ENCODE measurements at regions not wholly inside any gene's neighbourhood (a gene's known extent, or its start where the extent isn't known, plus 50 kb on each side); places are given as distances from the start of the nearest gene placed in this dataset.

GRCh38 chr19:30083701-30084156 is 141.7 kb downstream of the URI1 start:
- TF ChIP-seq, protein P1, sequence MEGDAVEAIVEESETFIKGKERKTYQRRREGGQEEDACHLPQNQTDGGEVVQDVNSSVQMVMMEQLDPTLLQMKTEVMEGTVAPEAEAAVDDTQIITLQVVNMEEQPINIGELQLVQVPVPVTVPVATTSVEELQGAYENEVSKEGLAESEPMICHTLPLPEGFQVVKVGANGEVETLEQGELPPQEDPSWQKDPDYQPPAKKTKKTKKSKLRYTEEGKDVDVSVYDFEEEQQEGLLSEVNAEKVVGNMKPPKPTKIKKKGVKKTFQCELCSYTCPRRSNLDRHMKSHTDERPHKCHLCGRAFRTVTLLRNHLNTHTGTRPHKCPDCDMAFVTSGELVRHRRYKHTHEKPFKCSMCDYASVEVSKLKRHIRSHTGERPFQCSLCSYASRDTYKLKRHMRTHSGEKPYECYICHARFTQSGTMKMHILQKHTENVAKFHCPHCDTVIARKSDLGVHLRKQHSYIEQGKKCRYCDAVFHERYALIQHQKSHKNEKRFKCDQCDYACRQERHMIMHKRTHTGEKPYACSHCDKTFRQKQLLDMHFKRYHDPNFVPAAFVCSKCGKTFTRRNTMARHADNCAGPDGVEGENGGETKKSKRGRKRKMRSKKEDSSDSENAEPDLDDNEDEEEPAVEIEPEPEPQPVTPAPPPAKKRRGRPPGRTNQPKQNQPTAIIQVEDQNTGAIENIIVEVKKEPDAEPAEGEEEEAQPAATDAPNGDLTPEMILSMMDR (IDR thresholded peaks at IDR 0.05; ENCODE audit: control extremely low read depth in 1 of 3, insufficient read depth in 1 of 3, low read depth in 1 of 3, low read length in 3 of 3): no peak
- TF ChIP-seq EP300 (IDR thresholded peaks at IDR 0.05; ENCODE audit: borderline replicate concordance in 1 of 2, low read depth in 2 of 2, low read length in 2 of 2): no peak
- TF ChIP-seq EZH2 (IDR thresholded peaks at IDR 0.05; ENCODE audit: low read depth, low read length, severe bottlenecking): no peak
- no peak for TF ChIP-seq NANOG (IDR thresholded peaks at IDR 0.05; ENCODE audit: insufficient read depth, low read depth, low read length, poor library complexity, severe bottlenecking)
- no peak for TF ChIP-seq RXRA (IDR thresholded peaks at IDR 0.05; ENCODE audit: insufficient read depth, low read depth, low read length)
- TF ChIP-seq SRF (IDR thresholded peaks at IDR 0.05; ENCODE audit: low read depth, low read length): no peak
- no peak for TF ChIP-seq TEAD4 (IDR thresholded peaks at IDR 0.05; ENCODE audit: low read depth, low read length)
- no peak for TF ChIP-seq CHD7 (IDR thresholded peaks at IDR 0.05; ENCODE audit: insufficient replicate concordance, low read length)
- TF ChIP-seq CREB1 (IDR thresholded peaks at IDR 0.05): no peak

All from H1 (cell line).